Left renal cortex interstitium (tissue), 4 donors: ENCODE measurements at regions not wholly inside any gene's neighbourhood (a gene's known extent, or its start where the extent isn't known, plus 50 kb on each side); places are given as distances from the start of the nearest gene placed in this dataset.

Experiments used
- DNase-seq, 4 donors: peaks; one replicate each; pipeline ENCODE4 v3.0.0-alpha.2; 2013; ENCODE audit warnings: low read depth in 4 of 4, low spot score in 2 of 4, missing footprints in 1 of 4

DNA sequence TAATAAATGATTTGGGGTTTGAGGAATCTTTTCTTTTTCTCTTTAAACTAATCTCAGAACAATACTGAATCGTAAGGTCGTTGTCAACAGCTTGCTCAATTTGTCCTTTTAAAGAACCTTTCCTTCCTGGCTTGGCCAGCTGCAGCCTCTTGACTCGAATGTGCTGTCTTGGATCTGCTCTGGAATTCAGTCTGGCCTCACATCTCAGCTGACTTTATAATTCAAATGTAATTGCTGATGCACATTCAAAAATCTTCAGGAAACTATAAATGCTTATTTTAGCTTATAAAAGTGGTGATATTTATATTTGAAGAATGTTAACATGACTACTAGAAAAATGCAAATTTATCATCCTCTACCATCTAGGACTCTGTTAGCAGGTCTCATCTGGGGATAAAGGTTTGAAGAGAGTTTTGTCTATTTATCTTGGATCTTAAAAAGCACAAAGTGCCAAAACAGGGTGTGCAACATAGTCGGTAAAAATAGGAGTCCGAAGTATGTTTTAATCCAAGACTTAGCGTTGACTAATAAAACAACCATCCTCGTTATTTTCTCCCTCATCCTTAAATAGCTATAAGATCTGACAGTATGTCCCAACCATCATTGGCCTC lies 1035.2 kb downstream of the MCTP2 start:
- DNase-seq: no peak

DNA sequence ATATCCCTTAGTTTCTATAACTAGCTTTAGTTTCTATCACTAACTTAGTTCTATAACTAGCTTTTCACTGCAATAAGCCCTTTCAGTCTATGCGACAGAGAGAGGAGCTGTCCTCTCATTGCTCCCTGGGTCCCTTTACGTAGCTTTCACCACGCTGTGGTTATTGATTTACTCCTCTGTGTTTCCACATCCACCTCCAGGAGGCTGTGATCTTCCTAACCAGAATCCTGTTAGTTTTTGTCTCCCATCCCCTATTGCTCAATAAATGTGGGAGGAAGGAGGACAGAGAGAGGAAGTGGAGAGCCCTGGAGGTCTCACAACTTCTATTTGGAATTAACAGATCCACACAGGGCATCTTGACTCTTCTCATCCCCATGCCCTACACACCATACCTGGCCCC lies 1036.1 kb downstream of the MCTP2 start:
- DNase-seq: no peak

DNA sequence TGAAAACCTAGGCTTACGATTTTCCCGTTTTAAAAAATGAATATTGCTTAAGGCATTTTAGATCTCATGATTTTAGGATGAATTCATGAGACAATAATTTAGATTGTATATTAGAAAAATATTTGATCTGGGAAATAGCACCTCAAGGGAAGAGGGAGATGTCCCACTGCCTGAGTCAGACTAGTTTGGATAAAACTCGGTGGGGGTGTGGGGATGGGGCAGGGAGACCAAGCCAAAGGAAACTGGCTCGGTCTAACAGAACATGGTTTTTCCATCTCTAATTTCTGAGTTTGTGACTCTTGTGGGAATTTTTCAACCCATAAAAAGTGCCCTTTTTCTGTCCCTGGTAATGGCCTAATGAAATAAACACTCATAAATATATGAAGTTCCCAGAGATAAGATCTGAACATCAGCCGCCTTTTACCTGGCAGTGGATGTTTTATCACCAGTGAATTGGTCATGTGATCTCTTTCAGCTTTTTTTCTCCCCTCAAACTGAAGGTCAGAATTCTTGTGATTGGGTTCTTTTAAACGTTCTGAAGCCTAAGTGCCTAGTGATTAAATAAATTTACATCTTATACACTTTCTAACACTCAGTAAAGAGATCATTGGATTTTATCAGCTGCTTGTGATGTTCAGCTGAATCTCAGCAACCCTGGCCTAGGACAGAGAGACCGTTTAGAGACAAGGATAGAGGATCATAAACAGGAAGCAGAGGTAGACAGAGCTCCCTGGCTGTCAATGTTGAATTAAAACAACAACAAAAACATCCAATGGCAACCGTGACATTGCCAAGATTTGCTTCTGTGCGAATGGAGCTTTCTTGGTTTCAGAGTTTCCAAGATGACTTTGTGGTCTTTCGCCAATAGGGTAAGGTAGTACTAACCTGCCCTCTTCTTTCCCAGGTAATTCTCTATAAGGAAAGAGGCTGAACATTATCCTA lies 1038.2 kb downstream of the MCTP2 start:
- DNase-seq: no peak

- DNase-seq: no peak
Measured at GRCh38 chr15:95274101-95274500, 1042.7 kb downstream of the MCTP2 start.

- no peak for DNase-seq
Measured at GRCh38 chr15:95277266-95277665, 1045.9 kb downstream of the MCTP2 start.

DNA sequence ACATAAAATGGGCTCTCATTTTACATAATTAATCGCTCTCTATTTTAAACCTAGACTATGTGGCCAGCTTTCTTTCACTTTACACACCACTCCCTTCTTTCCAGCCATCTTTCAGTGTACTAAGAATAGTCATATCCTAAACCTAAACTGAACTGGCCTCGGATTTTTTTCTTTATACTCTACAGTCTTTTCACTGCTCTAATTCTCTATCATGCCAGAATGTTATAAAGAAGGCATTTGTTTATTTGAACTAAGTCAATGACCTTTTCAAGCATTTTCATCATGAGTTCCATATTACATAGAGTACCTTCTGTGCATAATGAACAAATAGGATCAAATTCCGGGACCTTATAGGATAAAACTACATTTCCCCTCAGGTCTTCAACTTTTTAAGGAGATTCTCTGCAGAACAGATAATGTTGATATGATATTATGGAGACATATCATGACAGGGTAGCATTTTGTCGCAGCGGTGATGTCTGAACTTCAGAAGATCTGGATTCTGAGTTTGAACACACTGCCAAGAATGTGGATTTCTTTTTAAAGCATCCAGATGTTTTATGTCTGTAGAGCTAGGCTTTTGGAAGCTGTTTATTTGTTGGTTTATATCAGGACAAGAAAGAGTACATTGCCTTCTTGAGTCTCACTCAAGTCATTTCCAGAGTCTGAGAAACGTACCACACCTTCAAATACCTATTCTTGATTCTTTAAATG lies 1047.3 kb downstream of the MCTP2 start:
- DNase-seq: no peak

DNA sequence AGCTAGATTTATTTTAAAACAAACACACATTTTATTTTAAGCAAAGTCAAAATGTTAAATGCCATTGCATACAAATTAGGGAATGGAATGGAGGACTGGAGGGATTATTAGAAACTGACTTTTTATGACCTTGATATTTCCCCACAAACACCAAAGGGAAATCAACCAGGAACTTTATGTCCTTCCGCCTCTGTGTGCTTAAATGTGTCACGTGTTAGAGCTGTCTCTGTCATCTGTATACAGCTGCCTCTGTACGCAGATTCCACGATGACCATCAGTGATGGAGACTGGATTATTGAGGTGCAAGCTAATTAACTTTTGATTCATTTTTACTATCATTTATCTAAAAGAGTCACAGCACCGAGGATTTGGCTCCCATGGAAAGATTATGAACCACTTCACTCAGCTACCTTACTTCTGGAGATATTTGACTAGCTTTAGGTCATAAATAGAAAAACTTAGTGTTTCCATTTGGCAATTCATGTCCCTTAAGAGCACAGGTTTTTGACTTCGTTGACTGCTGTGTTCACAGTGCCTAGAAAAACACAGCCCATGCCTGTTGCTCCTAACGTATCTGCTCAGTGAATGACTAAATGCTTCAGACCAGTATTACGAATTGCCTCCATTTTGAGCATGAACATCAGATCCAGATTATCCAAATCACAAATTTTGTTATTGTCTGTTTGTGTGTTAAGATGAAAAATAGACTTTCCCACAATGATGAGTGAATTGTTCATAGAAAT lies 1048.1 kb downstream of the MCTP2 start:
- DNase-seq: no peak

GRCh38 chr15:95280711-95281110 lies 1049.3 kb downstream of the MCTP2 start:
- no peak for DNase-seq

GRCh38 chr15:95281470-95281869 lies 1049.0 kb upstream of the NR2F2 start:
- DNase-seq: no peak

GRCh38 chr15:95284492-95284891 lies 1046.0 kb upstream of the NR2F2 start:
- DNase-seq: no peak

GRCh38 chr15:95284933-95285421 lies 1045.5 kb upstream of the NR2F2 start:
- no peak for DNase-seq

GRCh38 chr15:95286352-95286880 lies 1044.1 kb upstream of the NR2F2 start:
- DNase-seq: no peak

GRCh38 chr15:95287720-95288103 lies 1042.8 kb upstream of the NR2F2 start:
- no peak for DNase-seq

- DNase-seq: no peak
Measured at GRCh38 chr15:95288626-95289025, 1041.9 kb upstream of the NR2F2 start.

GRCh38 chr15:95290176-95290974 lies 1040.1 kb upstream of the NR2F2 start:
- DNase-seq: no peak

GRCh38 chr15:95291898-95292472 lies 1038.5 kb upstream of the NR2F2 start:
- no peak for DNase-seq

DNA sequence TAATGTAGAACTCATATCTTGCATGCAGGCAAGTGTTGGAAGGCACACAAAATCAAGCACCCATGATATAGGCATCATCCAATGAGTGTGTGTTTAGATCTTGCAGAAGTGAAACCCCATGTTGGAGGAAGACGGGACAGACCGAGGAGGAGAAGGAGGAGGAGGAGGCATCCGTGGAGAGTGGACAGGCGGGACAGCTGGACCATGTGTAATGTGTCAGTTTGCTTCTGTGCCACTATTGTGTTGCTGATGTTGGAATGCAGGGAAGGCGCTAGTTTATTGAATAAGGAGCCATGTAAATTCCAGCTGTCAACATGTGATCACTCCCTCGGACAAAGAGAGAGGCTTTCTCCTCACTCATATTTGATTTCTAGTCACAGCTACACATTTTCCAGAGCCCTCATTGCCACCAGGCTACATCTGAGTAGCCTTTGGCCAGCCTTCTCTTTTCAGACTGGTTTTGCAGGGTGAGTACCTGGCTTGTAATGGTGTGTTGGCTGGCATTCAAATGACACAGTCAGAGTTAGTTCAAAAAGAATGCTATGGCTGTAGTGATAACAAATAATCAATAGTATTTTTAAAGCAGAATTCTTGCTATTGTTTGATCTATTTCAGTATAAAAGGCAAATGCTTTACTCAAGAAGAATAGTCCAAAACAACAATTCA lies 1037.6 kb upstream of the NR2F2 start:
- no peak for DNase-seq

- DNase-seq: no peak
Measured at GRCh38 chr15:95293456-95294031, 1037.0 kb upstream of the NR2F2 start.
